ENCODE measurements at regions not wholly inside any gene's neighbourhood (a gene's known extent, or its start where the extent isn't known, plus 50 kb on each side); places are given as distances from the start of the nearest gene placed in this dataset.

DNA sequence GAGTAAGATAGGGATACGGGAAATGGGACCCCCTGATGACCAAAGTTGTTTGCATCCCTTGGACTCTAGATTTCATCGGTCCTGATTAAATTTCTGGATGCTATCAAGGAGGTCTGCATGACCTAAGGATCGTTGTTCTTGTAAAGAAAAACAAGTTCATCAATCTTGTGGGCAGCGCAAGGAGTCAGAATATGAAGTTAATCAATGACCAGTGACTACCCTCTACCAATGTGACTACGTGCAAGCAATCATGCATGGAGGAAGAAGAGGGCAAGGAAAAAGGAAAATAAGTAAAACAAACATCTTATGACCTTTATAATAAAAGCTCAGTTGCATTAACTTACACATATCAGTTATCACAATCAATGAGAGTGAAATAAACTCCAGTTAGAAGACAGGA, 139.7 kb downstream of the RTP4 start (continued):
- TF ChIP-seq IKZF3 (tag by site-specific recombination; IDR thresholded peaks at IDR 0.05): no peak

DNA sequence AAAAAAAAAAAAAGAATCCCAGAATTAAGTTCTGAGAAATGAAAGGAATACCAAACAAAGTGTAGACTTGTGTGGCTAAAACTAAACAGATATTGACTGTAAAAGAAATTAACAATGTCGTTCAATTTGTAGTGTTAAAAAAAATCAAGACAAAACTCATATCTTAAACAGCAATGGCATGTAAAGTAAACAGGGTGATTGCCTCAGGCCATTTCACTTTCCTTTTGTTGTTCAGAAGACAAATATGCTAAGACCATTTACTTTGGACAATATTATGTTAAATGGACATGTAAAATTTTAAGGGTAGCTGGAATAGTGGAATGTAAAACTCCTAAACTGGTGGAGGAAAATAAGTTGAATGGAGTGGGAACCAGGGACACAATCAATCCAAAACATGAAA, 139.1 kb downstream of the RTP4 start:
- no peaks in the 10 kb centered on the region for H3K9me3 ChIP-seq (ENCODE audit: control insufficient read depth, insufficient read depth, low read depth, low read length)
- ChIA-PET POLR2A (no interaction called here), CTCF (no interaction called here)
- H3K4me1 ChIP-seq (ENCODE audit: control insufficient read depth, insufficient read depth, low read length): no peaks in the 10 kb centered on the region
- TF ChIP-seq OVOL3 (tag by site-specific recombination; IDR thresholded peaks at IDR 0.05) (no peak), ZNF175 (tag by site-specific recombination; IDR thresholded peaks at IDR 0.05) (no peak), YY2 (tag by site-specific recombination; IDR thresholded peaks at IDR 0.05) (no peak), SETDB1 (IDR thresholded peaks at IDR 0.05; ENCODE audit: insufficient read length, low read length) (no peak), KLF9 (tag by site-specific recombination; IDR thresholded peaks at IDR 0.05; ENCODE audit: low read depth) (no peak), ZNF423 (tag by site-specific recombination; IDR thresholded peaks at IDR 0.05) (no peak), ZNF677 (tag by site-specific recombination; IDR thresholded peaks at IDR 0.05) (no peak), KLF8 (tag by site-specific recombination; IDR thresholded peaks at IDR 0.05) (no peak), ZSCAN30 (tag by site-specific recombination; IDR thresholded peaks at IDR 0.05) (no peak), ZNF560 (tag by site-specific recombination; IDR thresholded peaks at IDR 0.05; ENCODE audit: borderline replicate concordance) (no peak), ZNF350 (tag by site-specific recombination; IDR thresholded peaks at IDR 0.05) (no peak)
- TF ChIP-seq, protein P1, sequence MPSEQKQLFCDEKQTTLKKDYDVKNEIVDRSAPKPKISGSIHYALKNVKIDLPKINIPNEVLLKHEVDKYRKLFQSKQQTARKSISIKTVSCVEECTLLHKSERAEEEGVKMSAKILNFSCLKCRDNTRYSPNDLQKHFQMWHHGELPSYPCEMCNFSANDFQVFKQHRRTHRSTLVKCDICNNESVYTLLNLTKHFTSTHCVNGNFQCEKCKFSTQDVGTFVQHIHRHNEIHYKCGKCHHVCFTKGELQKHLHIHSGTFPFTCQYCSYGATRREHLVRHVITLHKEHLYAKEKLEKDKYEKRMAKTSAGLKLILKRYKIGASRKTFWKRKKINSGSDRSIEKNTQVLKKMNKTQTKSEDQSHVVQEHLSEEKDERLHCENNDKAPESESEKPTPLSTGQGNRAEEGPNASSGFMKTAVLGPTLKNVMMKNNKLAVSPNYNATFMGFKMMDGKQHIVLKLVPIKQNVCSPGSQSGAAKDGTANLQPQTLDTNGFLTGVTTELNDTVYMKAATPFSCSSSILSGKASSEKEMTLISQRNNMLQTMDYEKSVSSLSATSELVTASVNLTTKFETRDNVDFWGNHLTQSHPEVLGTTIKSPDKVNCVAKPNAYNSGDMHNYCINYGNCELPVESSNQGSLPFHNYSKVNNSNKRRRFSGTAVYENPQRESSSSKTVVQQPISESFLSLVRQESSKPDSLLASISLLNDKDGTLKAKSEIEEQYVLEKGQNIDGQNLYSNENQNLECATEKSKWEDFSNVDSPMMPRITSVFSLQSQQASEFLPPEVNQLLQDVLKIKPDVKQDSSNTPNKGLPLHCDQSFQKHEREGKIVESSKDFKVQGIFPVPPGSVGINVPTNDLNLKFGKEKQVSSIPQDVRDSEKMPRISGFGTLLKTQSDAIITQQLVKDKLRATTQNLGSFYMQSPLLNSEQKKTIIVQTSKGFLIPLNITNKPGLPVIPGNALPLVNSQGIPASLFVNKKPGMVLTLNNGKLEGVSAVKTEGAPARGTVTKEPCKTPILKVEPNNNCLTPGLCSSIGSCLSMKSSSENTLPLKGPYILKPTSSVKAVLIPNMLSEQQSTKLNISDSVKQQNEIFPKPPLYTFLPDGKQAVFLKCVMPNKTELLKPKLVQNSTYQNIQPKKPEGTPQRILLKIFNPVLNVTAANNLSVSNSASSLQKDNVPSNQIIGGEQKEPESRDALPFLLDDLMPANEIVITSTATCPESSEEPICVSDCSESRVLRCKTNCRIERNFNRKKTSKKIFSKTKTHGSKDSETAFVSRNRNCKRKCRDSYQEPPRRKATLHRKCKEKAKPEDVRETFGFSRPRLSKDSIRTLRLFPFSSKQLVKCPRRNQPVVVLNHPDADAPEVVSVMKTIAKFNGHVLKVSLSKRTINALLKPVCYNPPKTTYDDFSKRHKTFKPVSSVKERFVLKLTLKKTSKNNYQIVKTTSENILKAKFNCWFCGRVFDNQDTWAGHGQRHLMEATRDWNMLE (tag by site-specific recombination; conservative IDR thresholded peaks at IDR 0.05; ENCODE audit: low read depth): no peak
- TF ChIP-seq, protein P2, sequence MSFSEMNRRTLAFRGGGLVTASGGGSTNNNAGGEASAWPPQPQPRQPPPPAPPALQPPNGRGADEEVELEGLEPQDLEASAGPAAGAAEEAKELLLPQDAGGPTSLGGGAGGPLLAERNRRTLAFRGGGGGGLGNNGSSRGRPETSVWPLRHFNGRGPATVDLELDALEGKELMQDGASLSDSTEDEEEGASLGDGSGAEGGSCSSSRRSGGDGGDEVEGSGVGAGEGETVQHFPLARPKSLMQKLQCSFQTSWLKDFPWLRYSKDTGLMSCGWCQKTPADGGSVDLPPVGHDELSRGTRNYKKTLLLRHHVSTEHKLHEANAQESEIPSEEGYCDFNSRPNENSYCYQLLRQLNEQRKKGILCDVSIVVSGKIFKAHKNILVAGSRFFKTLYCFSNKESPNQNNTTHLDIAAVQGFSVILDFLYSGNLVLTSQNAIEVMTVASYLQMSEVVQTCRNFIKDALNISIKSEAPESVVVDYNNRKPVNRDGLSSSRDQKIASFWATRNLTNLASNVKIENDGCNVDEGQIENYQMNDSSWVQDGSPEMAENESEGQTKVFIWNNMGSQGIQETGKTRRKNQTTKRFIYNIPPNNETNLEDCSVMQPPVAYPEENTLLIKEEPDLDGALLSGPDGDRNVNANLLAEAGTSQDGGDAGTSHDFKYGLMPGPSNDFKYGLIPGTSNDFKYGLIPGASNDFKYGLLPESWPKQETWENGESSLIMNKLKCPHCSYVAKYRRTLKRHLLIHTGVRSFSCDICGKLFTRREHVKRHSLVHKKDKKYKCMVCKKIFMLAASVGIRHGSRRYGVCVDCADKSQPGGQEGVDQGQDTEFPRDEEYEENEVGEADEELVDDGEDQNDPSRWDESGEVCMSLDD (tag by site-specific recombination; IDR thresholded peaks at IDR 0.05): no peak
- TF ChIP-seq, protein P3, sequence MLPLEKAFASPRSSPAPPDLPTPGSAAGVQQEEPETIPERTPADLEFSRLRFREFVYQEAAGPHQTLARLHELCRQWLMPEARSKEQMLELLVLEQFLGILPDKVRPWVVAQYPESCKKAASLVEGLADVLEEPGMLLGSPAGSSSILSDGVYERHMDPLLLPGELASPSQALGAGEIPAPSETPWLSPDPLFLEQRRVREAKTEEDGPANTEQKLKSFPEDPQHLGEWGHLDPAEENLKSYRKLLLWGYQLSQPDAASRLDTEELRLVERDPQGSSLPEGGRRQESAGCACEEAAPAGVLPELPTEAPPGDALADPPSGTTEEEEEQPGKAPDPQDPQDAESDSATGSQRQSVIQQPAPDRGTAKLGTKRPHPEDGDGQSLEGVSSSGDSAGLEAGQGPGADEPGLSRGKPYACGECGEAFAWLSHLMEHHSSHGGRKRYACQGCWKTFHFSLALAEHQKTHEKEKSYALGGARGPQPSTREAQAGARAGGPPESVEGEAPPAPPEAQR (tag by site-specific recombination; IDR thresholded peaks at IDR 0.05): no peak
- no peak overlapping the region for H3K4me3 ChIP-seq (ENCODE audit: low read depth, low read length)
- no peaks in the 10 kb centered on the region for H3K36me3 ChIP-seq (ENCODE audit: control insufficient read depth in 2 of 2, insufficient read depth in 1 of 2, low read length in 2 of 2)
- H3K27ac ChIP-seq (ENCODE audit: extremely low read depth, low read depth, low read length): no peak overlapping the region

DNA sequence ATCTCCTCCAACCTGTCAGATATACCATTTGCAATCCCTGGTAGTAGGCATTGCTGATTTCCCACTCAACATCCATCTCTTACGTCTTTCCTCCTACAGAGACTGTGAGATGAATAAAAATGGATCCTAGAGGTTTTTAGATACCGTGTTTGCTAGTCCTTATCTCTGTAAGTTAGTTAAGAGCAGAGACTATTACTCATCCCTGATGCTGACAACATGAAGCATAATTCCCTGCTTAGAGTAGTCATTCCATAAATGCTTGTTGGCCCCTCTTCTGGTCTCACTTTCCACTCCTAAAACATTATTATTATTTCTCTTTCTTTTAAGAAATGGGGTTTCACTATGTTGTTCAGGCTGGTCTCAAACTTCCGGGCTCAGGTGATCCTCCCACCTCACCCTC, 136.2 kb downstream of the RTP4 start:
- Histone ChIP-seq H3K27ac (ENCODE audit: extremely low read depth, low read depth, low read length) (no peak overlapping the region), H3K36me3 (ENCODE audit: control insufficient read depth in 2 of 2, insufficient read depth in 1 of 2, low read length in 2 of 2) (no peaks in the 10 kb centered on the region), H3K4me1 (ENCODE audit: control insufficient read depth, insufficient read depth, low read length) (no peaks in the 10 kb centered on the region), H3K4me3 (ENCODE audit: low read depth, low read length) (no peak overlapping the region), H3K9me3 (ENCODE audit: control insufficient read depth, insufficient read depth, low read depth, low read length) (no peaks in the 10 kb centered on the region)
- CTCF ChIA-PET: no interaction called here
- POLR2A ChIA-PET: no interaction called here
- TF ChIP-seq ZNF510 (tag by site-specific recombination; IDR thresholded peaks at IDR 0.05; ENCODE audit: insufficient replicate concordance): no peak
- no peak for TF ChIP-seq ZNF335 (tag by site-specific recombination; conservative IDR thresholded peaks at IDR 0.05)
- TF ChIP-seq ZNF404 (tag by site-specific recombination; IDR thresholded peaks at IDR 0.05): no peak
- TF ChIP-seq, protein P4, sequence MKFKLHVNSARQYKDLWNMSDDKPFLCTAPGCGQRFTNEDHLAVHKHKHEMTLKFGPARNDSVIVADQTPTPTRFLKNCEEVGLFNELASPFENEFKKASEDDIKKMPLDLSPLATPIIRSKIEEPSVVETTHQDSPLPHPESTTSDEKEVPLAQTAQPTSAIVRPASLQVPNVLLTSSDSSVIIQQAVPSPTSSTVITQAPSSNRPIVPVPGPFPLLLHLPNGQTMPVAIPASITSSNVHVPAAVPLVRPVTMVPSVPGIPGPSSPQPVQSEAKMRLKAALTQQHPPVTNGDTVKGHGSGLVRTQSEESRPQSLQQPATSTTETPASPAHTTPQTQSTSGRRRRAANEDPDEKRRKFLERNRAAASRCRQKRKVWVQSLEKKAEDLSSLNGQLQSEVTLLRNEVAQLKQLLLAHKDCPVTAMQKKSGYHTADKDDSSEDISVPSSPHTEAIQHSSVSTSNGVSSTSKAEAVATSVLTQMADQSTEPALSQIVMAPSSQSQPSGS (tag by site-specific recombination; IDR thresholded peaks at IDR 0.05; ENCODE audit: low read depth): no peak
- no peak for TF ChIP-seq MYNN (tag by site-specific recombination; IDR thresholded peaks at IDR 0.05; ENCODE audit: borderline replicate concordance)
- no peak for TF ChIP-seq ZXDB (tag by site-specific recombination; IDR thresholded peaks at IDR 0.05)
- TF ChIP-seq ZNF311 (tag by site-specific recombination; IDR thresholded peaks at IDR 0.05; ENCODE audit: borderline replicate concordance): no peak
- no peak for TF ChIP-seq ZBTB7A (tag by site-specific recombination; IDR thresholded peaks at IDR 0.05; ENCODE audit: low read depth)
- no peak for TF ChIP-seq ZNF747 (tag by site-specific recombination; IDR thresholded peaks at IDR 0.05)
- TF ChIP-seq ZNF76 (tag by site-specific recombination; IDR thresholded peaks at IDR 0.05; ENCODE audit: borderline replicate concordance, low read depth): no peak

Data from HEK293 (cell line).